G401 (cell line): ENCODE measurements at regions not wholly inside any gene's neighbourhood (a gene's known extent, or its start where the extent isn't known, plus 50 kb on each side); places are given as distances from the start of the nearest gene placed in this dataset.
"Not testable (repeated sequence)": the region's sequence is repeated elsewhere in the genome, so short reads cannot be mapped to it uniquely, and the experiment has no call there.

Experiments
- DNase-seq: peaks from one replicate; pipeline ENCODE4 v3.0.0-alpha.2; 2015; ENCODE audit warnings: low spot score
- in situ Hi-C: cut with HindIII; loops from 2 replicates; pipeline ENCODE4 v1.10.0; 2016; ENCODE audit warnings: low sequenced_read_pairs, mixed read lengths

DNA sequence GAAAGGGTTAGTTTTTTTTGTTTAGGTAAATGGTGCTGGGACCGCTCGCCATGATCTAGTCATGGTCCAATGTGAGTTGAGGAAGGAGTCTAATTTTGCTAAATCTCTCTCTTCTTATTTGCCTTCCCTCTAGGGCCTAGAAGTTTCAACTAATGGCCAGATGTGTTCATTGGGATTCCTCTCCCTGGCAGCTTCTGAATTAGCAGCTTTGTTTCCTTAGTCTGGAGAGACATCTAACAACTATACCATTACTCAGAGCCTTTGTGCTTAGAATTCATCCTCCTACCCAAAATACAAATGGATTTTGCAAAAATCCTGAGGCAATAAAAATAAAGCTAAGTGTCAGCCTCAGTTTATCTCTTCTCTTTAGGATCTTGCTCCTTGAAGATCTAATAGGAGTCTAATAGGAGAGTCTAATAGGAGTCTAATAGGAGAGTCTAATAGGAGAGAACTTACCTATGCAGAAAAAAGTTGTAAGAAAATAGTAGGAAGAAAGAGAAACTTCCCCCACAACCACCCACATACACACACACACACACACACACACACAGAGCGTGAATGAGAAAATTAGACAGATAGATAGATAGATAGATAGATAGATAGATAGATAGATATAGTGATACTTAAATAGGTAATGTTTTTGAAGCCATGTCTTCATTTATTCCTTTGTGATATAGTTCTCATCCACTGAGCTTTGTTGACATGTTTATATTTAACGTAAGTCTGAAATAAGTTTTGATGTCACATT is 980.5 kb upstream of the CNTN5 start:
- in situ Hi-C loops = no loop called here
- no peak for DNase-seq

DNA sequence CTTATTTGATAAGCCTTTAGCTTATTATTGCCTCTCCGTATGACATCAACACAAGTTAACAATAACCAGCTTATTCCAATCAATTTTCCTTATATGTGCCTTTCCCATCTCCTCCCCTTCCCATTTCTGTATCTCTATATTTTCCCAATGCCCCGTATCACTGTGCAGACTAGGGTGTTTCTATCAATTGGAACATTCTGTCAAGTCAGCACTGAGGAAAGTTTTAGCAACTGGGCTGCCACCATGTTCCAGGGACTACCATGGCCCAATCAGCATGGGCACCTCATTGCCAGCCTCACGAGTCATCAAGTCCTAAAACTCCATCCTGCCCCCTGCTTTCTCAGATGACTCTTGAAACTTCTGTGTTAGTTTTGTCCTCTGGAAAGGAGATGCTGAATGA is 973.1 kb upstream of the CNTN5 start:
- DNase-seq = no peak
- in situ Hi-C loops = no loop called here

DNA sequence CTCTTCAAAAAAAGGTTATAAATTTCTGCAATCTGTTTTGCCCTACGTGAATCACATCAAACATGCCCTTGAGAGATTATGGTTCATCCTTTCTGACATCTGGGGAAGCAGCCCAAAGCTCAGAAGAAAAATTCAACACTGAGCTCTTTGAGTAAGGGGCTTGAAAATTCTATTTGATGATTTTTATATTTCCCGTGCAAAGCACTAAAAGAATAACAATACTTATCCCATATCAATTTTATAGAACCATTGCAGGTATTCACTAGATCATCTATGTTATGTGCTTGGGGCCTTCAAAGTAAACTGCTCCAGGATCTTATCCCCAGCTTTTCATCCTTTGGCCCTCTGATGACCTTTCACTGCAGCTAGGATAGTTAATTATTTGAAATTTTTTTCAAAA is 966.9 kb upstream of the CNTN5 start:
- in situ Hi-C loops = no loop called here
- DNase-seq = no peak

DNA sequence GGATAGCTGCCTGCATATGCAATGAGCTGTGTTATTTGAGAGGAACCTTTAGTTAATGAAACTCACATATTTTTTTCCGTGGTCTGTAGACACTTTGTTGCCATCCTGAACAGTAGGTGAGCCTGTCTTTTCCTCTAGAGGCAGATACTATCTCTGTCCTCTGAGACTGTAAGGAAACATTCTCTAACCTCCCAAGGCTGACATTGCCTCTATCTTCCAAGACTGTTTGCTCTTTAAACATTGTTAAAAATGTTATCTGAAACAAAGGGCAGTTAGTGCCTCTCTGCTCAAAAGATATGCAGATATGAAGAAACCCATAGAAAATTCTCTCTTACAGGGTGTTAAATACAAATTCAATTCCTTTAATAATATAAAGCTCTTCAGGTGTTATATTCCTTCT is 963.8 kb upstream of the CNTN5 start:
- DNase-seq = no peak
- in situ Hi-C loops = no loop called here

DNA sequence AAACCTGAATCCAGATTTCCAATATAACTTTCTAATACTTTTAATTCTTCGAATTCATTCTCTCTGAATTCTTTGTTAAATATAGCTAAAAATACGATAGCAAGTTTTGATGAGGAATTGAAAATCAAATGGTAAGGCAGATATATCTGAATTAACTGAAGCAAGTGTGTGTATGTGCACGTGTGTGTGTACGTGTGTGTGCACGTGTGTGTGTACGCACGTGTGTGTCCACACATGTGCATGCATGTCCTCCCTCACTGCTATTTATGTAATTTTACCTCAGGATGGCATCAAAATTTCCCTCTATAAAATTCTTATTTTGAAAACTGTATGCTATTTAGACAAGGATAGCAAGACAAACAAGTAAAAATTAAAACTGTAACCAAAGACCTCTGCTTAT is 961.3 kb upstream of the CNTN5 start:
- in situ Hi-C loops = no loop called here

DNA sequence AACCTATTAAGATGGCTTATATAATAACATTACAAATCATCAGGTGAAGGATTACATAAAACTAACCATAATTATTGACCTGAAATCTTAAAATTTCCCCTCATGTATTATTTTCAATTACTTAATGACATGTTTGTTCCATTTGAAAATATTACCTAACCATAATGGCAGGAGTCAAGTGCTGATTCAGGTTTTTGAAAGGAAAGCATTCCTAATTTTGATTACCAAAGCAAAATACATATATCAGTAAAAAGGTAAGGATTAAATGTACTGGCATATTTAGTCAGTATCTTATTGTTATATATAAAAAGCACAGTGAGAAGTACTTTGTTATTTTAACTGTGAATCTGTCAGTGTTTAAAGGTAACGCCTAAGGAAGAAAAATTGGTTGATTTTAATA is 960.0 kb upstream of the CNTN5 start:
- no peak for DNase-seq
- in situ Hi-C loops = no loop called here

More for the DNA sequence above, 961.3 kb upstream of the CNTN5 start:
- DNase-seq = no peak

DNA sequence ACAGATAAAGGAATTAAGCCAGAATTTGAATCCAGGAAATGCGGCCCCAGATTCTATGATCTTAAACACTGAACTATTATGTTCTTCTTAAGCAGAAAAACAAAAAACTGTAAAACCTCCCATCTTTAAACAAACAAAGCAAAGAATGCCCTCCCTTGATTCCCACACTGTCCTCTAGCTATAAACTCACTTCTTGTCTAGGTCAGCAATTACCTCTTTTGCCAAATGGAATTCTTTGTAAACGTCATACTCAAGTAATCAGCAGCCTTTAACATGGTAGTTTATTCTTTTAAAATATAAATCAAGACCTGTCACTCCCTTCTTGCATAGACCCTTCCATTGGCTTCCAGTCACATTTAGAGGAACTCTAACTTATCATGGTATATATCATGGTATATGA is 958.9 kb upstream of the CNTN5 start:
- no peak for DNase-seq
- in situ Hi-C loops = no loop called here

DNA sequence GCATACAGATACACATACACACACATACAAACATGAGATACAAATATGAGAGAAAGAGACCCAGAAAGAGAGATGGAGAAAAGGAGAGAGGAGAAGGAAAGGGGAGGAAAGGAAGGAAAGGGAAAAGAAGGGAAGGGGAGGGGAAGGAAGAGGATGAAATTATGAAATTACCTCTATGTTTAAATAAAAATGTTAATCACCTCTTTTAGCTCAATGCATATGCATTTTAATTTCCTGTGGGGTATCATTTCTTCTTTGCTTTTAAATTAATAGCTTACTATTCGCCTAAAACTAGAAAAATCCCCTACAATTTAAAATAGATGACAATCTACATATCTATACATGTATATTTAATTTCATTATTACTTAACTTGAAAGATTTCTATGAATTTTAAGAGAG is 958.0 kb upstream of the CNTN5 start:
- DNase-seq = no peak
- in situ Hi-C loops = no loop called here

DNA sequence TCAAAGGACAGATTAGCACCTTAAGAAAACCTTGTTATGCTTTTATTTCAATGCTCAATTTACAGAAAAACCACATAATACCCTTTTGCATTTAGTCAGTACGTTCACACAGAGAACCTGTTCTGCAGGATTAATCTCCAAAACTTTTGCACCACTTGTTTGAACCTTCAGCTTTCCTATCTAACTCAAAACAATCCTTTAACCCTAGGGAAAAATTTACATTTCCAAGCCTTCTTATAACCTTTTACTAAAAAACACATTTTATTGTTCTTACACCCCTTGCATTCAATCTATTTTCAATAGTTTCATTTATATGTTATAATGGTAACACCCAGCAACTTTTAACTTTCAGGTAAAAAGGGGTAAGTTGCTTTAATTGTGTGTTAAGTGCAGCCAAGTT is 952.5 kb upstream of the CNTN5 start:
- in situ Hi-C loops = no loop called here
- no peak for DNase-seq

DNA sequence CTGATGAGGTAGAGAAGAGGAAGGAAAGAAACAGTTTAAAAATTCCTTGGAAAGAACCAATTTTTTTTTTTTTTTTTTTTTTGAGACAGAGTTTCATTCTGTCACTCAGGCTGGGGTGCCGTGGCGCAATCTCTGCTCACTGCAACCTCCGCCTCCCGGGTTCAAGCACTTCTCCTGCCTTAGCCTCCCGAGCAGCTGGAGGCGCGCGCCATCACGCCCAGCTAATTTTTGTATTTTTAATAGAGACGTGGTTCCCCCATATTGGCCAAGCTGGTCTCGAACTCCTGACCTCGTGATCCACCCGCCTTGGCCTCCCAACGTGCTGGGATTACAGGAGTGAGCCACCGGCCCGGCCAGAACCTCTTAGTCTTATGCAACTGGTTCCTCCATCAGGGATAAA is 951.6 kb upstream of the CNTN5 start:
- DNase-seq, in situ Hi-C loops: not testable (repeated sequence)

DNA sequence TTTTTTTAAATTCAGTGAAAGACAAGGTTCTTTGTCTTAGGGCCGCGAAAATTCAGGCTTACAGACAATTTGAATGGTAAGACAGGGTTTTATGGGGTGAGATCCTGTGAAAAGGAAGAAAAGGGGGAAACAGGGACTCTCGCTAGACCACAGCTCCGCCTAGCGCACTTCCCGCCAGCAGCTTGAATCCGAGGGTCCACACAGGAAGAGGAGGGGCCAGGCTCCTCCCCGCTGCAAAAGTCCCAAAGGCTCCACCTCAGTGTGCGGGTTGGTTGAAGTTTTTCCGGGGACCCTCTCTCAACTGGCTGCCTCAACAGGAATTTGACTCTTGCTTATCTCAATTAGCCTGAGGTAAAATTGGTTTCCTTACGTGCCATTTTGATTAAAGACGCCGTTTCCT is 950.9 kb upstream of the CNTN5 start:
- no peak for DNase-seq
- in situ Hi-C loops = no loop called here

DNA sequence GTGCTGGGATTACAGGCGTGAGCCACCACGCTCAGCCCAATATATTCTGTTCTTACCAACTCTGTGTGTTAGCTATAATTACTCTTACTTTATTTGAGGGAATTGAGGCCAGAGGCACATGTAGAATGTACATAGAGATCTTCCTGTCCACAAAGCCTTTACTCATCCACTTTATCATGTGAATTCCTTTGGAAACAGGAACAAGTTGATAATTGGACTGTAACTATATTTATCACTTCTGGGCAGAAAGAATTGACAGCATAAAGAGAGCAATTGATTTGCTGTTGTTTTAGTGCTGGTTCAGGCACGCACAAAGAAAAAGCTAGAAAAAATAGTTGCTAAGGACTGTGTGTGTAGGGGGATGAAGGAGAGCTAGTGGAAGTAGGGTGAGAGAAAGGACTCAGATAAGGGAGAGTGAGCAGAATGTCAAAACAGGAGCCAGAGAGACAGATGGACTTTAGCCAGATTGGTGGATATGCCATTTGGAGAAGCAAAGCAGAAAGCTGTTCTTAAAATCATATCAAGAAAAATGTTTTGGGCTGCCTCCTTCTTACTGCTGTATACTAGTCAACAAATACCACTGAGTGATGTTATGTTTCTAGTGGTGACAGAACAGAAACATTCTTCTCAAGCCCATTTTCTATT is 929.8 kb upstream of the CNTN5 start:
- DNase-seq = no peak
- in situ Hi-C loops = no loop called here

DNA sequence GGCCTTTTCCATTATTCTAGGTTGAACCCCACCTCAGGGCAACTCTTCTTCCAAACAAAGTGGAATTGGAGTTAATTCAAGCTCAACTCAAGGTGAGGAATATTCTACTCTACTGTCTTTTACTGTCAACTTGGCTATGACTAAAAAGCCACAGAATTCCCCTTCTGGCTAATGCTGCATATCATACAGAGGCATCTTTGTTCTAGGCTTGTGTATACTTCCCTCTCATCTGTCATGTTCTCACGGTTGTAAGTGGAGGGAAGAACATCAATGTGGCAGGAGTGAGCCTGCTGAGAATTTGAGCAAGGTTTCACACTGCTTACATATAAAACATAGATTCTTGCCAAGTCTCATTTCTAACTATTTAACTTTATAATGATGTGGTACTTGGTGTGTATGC is 921.4 kb upstream of the CNTN5 start:
- DNase-seq = no peak
- in situ Hi-C loops = no loop called here

DNA sequence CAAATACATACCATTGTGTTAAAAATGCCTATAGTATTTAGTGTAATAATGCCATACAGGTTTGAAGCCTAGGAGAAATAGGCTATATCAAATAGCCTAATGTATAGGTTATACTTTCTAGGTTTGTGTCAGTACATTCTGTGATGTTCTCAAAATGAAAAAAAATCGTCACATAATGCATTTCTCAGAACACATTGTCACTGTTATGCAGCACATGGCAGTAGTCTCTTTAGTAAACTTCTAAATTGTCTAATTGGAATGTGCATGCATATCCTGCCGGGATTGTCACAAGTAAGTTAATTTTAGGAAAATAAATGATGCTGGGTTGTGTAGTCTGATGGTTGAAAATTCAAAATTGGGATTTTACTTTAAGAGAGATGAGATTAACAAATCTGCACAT is 920.1 kb upstream of the CNTN5 start:
- in situ Hi-C loops = no loop called here
- DNase-seq = no peak

DNA sequence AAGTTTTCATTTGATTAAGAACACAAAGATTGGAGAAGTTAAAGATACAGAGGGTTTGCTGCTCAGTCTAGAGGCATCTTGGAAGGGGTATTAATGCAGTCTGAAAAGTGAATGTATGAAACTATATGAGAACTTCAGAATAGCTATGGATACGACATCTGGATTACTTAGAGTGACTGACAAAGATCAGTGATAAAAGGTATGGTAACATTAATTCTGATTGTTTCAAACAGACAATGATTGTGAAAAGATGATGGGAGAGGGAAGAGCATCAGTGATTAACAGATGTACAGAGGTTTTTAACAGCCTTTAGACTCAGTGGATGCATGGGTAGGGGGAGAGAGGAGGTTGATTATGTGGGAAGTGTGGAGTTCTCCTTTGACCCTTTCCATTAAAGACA is 919.4 kb upstream of the CNTN5 start:
- DNase-seq = no peak
- in situ Hi-C loops = no loop called here

DNA sequence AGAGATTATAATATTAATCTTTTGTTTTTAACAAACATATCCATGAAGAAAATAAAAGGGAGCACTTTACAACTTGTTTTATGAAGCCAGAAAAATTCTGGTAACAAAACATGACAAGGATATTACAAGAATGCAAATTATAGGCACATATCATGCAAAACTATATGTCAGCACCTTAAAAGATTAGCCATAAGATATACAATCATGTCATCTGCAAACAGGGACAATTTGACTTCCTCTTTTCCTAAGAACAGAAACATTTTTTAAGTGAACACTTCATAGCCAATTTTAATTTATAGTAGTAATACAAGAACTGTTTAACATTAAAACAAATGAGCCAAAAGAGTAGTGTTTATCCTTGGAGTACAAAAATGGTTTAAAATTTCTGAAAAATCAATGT is 916.5 kb upstream of the CNTN5 start:
- in situ Hi-C loops = no loop called here
- no peak for DNase-seq

DNA sequence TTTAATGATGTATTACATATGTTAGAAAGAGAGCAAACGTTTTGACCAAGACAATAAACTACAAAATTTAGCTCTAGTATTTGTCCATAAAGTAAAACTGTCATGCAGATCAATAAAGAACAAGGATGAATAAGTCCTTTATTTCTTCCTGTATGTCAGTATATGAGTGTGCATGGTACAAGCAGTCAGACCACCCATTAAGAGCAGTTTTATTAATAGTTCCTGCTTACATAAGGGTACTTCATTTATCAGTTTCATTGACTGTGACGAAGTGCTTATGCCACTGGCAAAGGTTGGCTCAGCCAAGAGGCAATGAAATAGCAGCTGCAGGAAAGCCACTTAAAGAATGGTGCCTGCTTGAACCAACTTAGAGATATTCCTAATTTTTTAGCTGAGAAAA is 913.0 kb upstream of the CNTN5 start:
- in situ Hi-C loops = no loop called here
- DNase-seq = no peak

DNA sequence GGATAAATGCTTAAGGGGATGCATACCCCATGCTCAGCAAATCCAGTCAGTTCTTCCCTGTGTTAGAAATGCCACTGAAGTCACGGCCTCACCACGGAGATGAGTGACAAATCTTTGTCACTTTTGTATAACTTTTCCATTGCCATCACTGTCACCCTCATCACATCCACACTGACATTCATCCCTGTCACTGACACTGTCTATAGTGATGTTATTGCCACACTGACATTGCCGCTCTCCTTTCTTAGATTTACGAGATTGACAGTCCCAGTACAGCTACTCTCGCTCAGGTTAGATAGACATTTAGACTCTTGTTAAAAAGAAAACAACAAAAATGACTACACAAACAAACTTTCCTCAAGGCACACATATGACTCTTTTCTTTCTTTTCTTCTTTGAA is 910.7 kb upstream of the CNTN5 start:
- in situ Hi-C loops = no loop called here
- DNase-seq = no peak

DNA sequence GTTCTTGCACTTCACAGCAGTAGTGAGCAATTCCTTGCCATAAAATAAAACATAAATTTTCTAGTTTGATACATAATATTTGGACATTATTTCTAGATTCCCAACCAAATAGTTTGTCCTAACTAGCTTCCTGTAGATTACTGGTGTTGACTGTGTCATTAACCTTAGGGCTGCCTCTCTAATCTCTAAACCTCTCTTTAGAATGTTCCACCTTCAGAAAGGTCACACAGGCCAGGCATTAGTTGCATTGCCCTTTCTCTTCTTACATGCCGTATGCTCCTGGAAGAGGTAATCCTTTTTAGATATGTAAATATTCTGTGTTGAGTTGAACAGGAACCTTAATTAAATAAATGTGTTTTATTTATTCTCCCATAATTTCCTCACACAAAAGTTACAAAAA is 904.9 kb upstream of the CNTN5 start:
- DNase-seq = no peak
- in situ Hi-C loops = no loop called here

DNA sequence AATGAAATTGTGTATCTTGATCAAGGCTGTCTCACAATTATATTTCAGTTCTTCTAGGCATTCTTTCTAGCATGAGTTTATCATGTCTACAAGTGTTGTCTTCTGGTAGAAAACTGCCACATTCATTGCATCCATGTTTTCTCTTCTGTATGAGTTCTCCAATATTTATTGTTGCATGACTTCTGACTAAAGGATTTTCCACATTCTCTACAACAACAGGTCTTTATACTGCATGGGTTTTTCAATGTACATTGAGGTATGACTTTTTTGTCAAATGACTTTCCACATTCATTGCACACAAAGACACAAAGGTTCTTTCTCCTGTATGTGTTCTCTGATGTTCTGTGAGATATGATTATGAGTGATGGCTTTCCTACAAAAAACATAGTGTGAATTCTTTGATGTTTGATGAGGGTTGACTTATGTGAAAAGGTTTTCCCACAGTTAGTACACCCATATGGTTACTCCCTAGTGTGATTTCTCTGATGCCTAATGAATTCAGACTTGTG is 890.6 kb upstream of the CNTN5 start:
- in situ Hi-C loops = no loop called here
- no peak for DNase-seq

DNA sequence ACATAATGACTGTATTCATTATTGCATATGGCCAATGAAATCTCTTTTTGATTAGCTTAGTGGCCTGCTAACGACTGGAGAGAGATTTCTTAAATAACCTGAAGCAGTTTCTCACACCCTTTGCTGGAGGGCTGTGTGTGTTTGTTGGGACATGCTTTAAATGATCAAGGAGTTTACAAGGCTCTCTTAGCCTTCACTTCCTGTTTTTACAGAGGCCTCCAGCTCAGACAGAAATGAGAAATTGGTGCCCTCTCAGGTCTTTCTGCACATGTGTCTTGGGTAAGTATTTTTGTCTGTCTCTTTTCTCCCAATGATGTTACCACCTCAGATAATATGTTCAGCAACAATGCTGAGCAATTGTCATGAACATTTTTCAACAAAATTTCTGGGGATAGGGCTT is 884.4 kb upstream of the CNTN5 start:
- in situ Hi-C loops = no loop called here
- no peak for DNase-seq
